Jurkat, Clone E6-1 (cell line): ENCODE measurements at regions not wholly inside any gene's neighbourhood (a gene's known extent, or its start where the extent isn't known, plus 50 kb on each side); places are given as distances from the start of the nearest gene placed in this dataset.

ENCODE experiments used
- DNase-seq: peaks from one replicate; pipeline ENCODE4 v3.0.0-alpha.2; 2011; ENCODE audit warnings: low read depth, low spot score
- H3K4me3 ChIP-seq: 2 replicates; pipeline ENCODE4 v1.5.1; 2011; ENCODE audit warnings: mild to moderate bottlenecking, low read length, control low read depth, moderate library complexity

GRCh38 chr12:34396861-34397590, 374.7 kb downstream of the ALG10 start:
- no peak for DNase-seq
- H3K4me3 ChIP-seq: no peak overlapping the region

DNA sequence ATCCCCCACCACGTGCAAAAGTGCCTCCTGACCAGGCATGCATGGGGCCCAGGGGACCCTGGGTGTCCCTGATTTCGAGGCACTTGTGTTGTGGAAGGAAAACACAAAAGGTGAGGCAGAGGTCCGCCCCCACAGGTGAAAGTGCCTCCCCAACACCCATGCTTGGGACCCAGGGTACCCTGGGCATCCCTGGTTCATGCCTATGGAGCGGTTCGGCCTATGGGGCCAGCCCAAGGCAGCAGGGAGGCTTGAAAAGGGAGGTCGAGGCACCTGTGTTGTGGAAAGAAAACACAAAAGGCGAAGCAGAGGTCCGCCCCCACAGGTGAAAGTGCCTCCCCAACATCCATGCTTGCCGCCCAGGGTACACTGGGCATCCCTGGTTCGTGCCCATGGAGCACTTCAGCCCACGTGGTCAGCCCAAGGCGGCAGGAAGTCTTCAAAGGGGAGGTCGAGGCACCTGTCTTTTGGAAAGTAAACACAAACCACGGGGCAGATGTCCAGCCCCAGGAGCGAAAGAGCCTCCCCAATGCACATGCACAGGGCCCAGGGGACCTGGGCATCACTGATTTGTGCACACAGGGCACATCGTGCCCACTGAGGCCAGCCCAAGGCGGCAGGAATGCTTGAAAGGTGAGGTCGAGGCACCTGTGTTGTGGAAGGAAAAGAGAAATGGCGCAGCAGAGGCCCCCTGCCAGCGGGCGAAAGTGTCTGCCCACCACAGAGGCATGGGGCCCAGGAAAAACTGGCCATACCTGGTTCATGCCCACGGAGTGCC, 375.5 kb downstream of the ALG10 start:
- H3K4me3 ChIP-seq: no peak overlapping the region
- DNase-seq: no peak

DNA sequence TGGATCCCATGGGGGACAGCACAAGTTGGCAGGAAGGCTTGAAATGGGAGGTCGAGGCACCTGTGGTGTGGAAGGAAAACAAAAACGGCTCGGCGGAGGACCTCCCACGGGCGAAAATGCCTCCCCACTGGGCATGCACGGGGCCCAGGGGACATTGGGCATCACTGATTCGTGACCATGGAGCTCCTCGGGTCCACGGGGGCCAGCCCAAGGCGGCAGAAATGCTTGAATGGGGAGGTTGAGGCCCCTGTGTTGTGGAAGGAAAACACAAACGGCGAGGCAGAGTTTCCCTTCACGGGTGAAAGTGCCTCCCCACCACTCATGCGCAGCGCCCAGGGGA, 376.0 kb downstream of the ALG10 start:
- H3K4me3 ChIP-seq: no peak overlapping the region
- no peak for DNase-seq

GRCh38 chr12:34398706-34399630, 376.7 kb downstream of the ALG10 start:
- no peak for DNase-seq
- no peak overlapping the region for H3K4me3 ChIP-seq

DNA sequence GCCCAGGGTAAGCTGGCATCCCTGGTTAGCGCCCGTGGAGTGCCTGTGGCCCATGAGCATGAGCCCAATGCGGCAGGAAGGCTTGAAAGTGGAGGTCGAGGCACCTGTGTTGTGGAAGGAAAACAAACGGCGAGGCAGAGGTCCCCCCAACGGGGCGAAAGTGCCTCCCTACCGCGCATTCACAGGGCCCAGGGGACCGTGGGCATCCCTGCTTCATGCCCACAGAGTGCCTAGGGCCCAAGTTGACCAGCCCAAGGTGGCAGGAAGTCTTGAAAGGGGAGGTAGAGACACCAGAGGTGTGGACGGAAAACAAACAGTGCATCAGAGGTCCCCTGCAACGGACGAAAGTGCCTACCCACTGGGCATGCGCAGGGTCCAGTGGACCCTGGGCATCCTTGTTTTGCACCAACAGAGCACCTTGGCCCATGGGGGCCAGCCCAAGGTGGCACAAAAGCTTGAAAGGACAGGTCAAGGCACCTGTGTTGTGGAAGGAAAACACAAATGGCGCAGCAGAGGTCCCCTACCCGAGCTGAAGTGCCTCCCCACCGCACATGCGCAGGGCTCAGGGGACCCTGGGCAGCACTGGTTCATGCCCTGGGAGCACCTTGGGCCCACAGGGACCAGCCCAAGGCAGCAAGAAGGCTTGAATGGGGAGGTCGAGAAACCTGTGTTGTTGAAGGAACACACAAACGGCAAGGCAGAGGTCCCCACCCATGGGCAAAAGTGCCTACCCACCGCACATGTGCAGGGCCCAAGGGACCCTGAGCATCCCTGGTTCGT, 377.5 kb downstream of the ALG10 start:
- no peak overlapping the region for H3K4me3 ChIP-seq
- DNase-seq: no peak

DNA sequence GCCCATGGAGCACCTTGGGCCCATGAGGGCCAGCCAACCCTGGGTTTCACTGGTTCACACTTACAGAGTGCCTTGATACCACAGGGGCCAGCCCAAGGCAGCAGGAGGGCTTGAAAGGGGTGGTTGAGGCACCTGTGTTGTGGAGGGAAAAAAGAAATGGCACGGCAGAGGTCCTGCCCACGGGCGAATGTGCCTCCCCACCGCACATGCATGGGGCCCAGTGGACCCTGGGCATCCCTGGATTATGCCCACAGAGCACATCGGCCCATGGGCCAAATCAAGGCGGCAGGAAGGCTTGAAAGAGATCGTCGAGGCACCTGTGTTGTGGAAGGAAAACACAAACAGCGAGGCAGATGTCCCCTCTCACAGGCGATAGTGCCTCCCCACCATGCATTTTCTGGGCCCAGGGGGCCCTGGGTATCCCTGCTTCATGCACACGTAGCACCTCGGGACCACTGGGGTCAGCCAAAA, 378.1 kb downstream of the ALG10 start:
- H3K4me3 ChIP-seq: no peak overlapping the region
- no peak for DNase-seq

DNA sequence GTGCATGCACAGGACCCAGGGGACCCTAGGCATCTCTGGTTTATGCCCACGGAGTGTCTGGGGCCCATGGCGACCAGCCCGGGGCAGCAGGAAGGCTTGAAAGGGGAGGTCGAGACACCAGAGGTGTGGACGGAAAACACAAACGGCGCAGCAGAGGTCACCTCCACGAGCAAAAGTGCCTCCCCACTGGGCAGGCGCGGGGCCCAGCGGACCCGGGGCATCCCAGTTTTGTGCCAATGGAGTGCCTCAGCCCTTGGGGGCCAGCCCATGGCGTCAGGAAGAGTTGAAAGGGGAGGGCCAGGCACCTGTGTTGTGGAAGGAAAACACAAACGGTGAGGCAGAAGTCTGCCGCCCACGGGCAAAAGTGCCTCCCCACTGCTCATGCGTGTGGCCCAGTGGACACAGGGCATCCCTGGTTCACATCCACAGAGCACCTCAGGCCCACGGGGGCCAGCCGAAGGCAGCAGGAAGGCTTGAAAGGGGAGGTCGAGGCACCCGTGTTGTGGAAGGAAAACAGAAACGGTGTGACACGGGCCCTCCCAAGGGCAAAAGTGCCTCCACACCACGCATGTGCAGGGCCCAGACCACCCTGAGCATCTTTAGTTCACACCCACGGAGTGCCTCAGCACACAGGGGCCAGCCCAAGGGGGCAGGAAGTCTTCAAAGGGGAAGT, 378.8 kb downstream of the ALG10 start:
- DNase-seq: no peak
- no peak overlapping the region for H3K4me3 ChIP-seq

- no peak for DNase-seq
- H3K4me3 ChIP-seq: no peak overlapping the region
Observed at GRCh38 chr12:34401659-34402227, 379.4 kb downstream of the ALG10 start.

DNA sequence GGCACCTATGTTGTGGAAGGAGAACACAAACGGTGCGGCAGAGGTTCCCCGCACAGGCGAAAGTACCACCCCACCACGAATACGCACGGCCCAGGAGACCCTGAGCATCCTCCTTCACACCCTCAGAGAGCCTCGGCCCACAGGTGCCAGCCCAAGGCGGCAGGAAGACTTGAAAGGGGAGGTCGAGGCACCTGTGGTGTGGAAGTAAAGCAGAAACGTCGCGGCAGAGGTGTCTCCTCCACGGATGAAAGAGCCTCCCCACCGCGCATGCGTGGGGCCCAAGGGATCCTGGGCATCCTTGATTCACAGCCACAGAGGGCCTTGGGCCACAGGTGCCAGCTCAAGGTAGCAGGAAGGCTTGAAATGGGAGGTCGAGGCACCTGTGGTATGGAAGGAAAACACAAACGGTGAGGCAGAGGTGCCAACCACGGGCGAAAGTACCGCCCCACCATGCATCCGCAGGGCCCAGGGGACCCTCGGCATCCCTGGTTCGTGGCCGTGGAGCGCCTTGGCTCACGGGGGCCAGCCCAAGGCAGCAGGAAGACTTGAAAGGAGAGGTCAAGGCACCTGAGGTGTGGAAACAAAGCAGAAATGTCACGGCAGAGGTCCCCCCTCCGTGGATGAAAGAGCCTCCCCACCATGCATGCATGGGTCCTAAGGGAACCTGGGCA, 380.1 kb downstream of the ALG10 start:
- DNase-seq: no peak
- no peak overlapping the region for H3K4me3 ChIP-seq

DNA sequence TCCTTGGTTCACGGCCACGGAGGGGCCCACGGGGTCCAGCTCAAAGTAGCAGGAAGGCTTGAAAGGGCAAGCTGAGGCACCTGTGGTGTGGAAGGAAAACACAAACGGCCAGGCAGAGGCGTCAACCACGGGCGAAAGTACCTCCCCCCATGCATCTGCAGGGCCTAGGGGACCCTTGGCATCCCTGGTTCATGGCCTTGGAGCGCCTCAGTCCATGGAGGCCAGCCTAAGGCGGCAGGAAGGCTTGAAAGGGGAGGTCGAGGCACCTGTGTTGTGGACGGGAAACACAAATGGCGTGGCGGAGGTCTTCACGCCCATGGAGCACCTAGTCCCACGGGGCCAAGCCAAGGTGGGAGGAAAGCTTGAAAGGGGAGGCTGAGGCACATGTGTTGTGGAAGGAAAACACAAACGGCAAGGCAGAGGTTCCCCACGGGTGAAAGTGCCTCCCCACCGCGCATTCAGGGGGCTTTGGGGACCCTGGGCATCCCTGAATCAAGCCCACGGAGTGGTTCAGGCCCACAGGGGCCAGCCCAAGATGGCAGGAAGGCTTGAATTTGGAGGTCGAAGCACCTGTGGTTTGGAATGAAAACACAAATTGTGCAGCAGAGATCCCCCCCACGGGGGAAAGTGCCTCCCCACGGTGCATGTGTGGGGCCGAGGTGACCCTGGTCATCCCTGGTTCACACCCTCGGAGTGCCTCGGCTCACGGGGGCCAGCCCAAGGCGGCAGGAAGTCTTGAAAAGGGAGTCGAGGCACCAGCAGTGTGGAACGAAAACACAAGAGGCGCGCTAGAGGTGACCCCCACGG, 380.8 kb downstream of the ALG10 start:
- DNase-seq: no peak
- H3K4me3 ChIP-seq: no peak overlapping the region

DNA sequence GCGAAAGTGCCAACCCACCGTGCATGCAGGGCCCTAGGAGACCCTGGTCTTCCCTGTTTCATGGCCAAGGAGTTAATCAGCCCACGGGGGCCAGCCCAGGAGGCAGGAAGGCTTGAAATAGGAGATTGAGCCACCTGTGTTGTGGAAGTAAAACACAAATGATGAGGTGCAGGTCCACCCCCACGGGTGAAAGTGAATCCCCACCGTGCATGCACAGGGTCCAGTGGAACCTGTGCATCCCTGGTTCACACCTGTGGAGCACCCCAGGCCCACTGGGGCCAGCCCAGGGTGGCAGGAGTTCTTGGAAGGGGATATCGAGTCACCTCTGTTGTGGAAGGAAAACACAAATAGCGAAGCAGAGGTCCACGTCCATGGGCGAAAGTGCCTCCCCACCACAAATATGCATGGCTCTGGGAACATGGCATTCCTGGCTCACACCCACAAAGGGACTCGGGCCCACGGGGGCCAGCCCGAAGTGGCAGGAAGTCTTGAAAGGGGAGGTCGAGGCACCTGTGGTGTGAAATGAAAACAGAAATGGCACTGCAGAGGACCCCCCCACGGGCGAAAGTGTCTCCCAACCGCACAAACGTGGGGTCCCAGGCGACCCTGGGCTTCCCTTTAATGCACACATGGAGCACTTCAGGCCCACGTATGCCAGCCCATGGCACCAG, 381.5 kb downstream of the ALG10 start:
- DNase-seq: no peak
- H3K4me3 ChIP-seq: no peak overlapping the region

DNA sequence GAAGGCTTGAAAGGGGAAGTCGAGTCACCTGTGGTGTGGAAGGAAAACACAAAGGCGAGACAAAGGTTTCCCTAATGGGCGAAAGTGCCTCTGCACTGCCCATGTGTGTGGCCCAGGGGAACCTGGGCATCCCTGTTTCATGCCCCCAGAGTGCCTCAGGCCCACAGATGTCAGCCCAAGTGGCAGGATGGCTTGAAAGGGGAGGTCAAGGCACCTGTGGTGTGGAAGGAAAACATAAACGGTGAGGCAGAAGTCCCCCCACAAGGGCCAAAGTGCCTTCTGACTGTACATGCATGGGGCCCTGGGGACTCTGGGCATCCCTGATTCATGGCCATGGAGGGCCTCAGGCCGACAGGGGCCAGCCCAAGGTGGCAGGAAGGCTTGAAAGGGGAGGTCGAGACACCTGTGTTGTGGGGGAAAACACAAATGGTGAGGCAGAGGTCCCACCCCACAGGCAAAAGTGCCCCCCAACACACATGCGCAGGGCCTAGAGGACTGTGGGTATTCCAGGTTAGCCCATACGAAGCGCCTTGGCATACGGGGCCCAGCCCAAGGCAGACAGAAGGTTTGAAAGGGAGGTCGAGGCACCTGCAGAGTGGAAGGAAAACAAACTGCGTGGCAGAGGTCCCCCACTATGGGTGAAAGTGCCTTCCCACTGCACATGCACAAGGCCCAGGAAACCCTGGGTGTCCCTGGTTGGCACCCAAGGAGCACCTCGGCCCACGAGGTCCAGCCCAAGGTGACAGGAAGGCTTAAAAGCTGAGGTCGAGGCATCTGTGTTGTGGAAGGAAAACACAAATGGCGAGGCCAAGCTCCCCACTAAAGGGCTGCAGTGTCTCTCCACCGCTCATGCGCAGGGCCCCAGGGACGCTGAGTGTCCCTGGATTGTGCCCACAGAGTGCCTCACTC, 382.3 kb downstream of the ALG10 start:
- no peak for DNase-seq
- no peak overlapping the region for H3K4me3 ChIP-seq

DNA sequence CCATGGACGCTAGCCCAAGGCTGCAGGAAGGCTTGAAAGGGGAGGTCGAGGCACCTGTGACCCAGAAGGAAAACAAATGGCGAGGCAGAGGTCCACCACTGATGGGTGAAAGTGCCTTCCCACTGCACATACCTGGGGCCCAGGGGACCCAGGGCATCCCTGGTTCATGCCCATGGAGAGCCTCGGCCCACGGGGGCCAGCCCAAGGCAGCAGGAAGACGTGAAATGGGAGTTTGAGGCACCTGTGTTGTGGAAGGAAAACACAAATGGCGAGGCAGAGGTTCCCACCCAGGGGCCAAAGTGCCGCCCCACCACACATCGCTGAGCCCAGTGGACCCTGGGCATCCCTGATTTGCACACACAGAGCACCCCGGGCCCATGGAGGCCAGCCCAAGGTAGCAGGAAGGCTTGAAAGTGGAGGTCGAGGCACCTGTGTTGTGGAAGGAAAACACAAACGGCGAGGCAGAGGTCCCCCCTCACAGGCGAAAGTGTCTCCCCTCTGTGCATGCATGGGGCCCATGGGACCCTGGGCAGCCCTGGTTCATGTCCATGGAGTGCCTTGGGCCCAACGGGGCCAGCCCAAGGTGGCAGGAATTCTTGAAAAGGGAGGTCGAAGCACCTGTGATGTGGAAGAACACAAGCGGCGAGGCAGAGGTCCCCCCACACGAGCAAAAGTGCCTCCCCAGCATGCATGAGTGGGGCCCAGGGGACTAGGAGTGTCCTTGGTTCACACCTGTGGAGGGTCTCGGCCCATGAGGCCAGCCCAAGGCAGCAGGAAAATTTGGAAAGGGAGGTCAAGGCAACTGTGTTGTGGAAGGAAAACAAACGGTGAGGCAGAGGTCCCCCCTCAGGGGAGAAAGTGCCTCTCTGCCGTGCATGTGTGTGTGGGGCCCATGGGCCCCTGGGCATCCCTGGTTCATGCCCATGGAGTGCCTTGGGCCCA, 383.3 kb downstream of the ALG10 start:
- H3K4me3 ChIP-seq: no peak overlapping the region
- no peak for DNase-seq

DNA sequence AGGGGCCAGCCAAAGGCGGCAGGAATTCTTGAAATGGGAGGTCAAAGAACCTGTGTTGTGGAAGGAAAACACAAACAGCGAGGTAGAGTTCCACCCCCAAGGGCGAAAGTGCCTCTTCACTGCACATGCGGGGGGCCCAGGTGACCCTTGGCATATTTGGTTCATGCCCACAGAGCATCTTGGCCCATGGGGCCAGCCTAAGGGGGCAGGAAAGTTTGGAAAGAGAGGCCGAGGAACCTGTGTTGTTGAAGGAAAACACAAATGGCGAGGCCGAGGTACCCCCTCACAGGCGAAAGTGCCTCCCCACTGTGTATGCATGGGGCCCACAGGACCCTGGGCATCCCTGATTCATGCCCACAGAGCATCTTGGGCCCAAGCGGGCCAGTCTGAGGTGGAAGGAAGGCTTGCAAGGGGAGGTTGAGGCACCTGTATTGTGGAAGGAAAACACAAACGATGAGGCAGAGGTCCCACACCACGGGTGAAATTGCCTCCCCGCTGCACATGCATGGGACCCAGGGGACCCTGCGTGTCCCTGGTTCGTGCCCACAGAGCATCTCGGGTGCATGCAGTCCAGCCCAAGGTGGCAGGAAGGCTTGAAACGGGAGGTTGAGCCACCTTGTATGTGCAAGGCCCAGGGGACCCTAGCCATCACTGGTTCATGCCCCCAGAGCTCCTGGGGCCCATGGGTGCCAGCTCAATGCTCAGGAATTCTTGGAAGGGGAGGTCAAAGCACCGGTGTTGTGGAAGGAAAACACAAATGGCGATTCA, 384.1 kb downstream of the ALG10 start:
- no peak overlapping the region for H3K4me3 ChIP-seq
- DNase-seq: no peak
